ENCODE measurements at regions not wholly inside any gene's neighbourhood (a gene's known extent, or its start where the extent isn't known, plus 50 kb on each side); places are given as distances from the start of the nearest gene placed in this dataset.

GRCh38 chr2:139864821-139865302 lies 1084.7 kb upstream of the NXPH2 start (continued):
- TF ChIP-seq PRDM10 (IDR thresholded peaks at IDR 0.05; ENCODE audit: partially characterized antibody) (no peak), ZNF217 (CRISPR knock-in tag; IDR thresholded peaks at IDR 0.05) (no peak), ZFX (CRISPR knock-in tag; IDR thresholded peaks at IDR 0.05) (no peak), FOXO4 (CRISPR knock-in tag; IDR thresholded peaks at IDR 0.05) (no peak), ZNF316 (IDR thresholded peaks at IDR 0.05) (no peak), ZBTB5 (IDR thresholded peaks at IDR 0.05) (no peak), U2AF1 (optimal IDR thresholded peaks at IDR 0.05; ENCODE audit: low read depth, low read length) (no peak), MGA (IDR thresholded peaks at IDR 0.05) (no peak), RBM17 (IDR thresholded peaks at IDR 0.05; ENCODE audit: borderline replicate concordance, low read depth, low read length) (no peak)
